Stimulated activated CD4-positive, alpha-beta T cell treated with anti-CD3 and anti-CD28 coated beads, TNF-alpha, amount 100 ng/mL, for 24 hours (primary cell): ENCODE measurements at regions not wholly inside any gene's neighbourhood (a gene's known extent, or its start where the extent isn't known, plus 50 kb on each side); places are given as distances from the start of the nearest gene placed in this dataset.
A peak's percentile ranks its signal among the peaks of the same experiment; 100 is the strongest.

Experiments
- DNase-seq, 3 experiments: peaks; one replicate each; pipeline ENCODE4 v3.0.0-alpha.2; 2020; ENCODE audit warnings: low read depth in 3 of 3

DNA sequence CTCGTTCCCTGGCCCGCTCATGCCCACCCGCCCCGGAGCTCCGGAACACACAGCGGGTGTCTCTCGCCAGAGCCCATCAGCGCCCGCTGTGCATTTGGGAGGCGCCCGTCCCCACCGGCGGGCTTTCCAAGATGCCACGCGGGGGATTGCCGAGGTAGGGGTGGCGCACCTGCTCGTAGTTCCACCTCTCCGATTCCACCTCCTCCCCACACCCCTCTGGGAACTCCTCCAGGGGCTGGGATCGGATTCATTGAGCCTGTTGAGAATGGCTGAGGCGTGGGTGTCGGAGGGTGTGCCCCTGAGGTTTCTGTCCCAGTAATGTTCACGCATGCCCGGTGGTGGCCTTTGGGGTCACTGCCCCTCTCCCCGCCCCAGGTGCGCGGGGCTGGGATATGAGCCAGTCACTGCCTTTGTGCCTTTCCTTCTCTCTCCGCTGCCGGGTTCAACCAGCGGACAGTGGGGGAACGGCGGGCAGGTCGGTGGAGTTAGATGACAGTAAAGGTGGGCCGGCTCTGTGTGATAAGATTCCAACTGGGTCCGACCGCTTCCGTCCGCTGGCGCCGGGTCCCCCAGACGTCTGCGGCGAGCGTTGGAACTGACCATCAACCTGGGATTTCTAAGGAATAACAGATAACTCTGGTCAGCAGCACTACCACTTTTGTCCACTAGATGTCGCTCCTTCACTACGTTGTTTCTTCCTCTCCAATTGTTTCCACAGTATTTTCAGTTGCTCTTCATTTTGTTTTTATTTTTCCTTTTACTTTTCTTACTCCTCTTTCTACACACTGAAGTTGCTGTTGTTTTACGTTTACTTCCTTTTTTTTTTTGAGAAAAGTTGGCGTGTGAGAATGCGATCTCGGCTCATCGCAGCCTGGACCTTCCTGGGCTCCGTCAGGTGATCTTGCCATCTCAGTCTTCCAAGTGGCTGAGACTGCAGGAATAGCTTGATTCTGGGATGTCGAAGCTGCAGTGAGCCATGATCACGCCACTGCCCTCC, 178.1 kb upstream of the ALG10B start:
- DNase-seq: peak; percentile 40 to 55 (median 46)

DNA sequence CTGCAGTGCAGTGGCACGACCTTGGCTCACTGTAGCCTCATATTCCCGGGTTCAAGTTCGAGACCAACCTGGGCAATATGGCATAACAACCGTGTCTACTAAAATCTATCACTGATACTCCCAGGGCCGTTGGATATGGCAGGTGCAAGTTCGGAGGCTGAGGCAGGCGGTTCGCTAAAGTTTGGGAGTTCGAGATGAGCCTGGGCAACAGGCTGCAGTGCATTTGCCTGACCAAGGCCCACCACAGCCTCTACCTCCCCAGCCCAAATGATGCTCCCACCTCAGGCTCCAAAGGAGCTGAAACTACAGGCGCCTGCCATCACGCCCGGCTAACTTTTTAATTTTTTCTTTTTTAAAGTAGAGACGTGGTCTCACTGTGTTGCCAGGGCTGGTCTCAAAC, 177.1 kb upstream of the ALG10B start:
- DNase-seq: no peak

DNA sequence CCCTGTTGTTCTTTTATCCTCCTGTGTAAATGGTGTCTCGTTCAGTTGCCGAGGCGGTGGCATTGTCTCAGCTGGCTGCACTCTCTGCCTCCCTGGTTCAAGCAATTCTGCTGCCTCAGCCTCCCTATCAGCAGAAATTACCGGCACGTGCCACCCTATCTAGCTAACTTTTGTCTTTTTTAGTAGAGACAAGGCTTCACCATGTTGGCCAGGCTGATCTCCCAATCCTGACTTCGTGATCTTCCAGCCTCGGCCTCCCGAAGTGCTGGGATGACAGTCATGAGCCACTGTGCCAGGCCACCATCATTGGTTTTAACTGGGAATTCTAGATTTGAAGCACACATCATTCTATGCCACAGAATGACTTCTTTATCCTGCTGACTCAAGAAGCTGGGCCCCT, 175.3 kb upstream of the ALG10B start:
- no peak for DNase-seq

DNA sequence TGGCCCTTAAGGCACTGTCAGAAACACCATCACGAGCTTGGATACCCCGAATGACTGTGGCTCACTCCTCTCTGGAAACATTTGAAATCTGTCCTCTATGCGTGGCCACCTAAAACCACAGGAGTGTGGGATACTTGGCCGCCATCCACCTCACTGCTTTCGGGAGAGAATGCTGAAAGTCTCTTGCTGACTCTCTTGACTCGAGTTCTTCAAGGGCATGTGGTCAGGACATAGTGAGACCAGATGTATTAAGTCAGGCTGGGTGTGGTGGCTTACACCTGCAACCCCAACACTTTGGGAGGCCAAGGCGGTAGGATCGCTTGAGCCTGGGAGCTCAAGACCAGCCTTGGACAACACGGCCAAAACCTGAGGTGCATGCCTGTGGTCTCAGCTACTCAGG, 174.7 kb upstream of the ALG10B start:
- DNase-seq: no peak

DNA sequence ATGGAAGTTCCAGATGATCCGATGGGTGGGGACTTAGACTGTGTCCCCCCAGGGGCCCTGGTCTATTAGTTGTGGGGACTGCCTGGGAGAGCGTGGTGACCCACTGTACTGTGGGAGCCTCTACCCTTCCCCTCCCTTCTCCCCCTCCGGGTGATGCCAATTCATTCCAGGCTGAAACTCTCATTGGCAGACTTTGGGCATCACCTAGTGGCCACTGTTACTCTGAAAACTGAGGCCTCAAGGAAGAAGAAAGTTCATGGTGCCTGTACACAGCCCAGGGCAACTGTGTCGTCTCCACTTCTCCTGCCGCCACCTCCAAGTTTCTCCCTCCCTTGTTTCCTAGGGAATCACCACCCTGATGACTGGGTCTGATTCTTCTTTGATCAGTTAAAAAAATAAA, 173.6 kb upstream of the ALG10B start:
- no peak for DNase-seq

DNA sequence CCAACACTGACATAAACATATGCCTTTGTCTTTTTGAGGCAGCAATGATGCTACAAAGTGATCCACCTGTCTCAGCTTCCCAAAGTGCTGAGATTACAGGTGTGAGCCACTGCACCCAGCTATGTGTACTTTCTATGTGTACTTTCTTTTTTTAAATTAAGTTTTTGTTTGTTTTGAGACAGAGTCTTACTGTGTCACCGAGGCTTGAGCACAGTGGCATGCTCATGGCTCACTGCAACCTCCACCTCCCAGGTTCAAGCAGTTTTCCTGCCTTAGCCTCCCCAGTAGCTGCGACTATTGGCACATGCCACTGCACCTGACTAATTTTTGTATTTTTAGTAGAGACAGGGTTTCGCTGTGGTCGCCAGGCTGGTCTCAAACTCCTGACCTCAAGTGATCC, 172.5 kb upstream of the ALG10B start:
- DNase-seq: no peak

DNA sequence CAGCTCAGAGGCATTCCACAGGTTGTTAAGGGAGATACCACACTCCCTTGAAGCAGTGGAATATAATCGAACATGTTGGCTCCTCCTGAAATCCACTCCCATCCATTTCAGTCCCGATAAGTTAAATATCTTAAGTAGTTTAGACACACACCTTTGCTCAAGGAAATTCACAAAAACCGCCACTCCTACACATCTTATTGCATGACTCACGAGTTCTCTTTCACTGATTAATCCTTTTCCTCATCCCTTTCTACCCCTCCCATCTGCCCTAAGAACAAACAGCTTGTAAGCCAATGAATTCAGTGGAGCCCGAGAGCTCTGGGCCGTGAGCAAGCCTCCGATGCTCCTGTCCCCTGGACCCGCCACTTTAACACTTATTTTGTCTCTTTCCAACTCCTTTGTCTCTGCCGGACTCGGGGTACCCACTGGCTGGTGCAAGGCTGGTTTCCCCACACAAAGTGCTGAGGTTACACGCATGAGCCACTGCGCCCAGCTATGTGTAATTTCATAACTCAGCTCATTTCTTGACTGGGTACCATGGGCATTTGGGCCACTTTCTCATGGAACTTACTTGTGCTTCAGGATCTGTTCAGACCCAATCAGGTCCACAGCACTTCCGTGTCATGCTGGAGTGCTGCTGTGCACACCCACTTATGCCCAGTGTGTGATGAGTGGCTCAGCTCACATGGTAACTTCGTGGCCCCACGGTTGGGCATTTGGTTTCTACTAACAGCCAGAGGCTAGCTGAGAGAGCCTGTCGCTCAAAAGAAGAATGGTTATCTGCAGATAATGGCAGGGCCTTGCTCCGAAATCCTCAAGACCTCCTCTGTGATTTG, 171.8 kb upstream of the ALG10B start:
- DNase-seq: no peak

DNA sequence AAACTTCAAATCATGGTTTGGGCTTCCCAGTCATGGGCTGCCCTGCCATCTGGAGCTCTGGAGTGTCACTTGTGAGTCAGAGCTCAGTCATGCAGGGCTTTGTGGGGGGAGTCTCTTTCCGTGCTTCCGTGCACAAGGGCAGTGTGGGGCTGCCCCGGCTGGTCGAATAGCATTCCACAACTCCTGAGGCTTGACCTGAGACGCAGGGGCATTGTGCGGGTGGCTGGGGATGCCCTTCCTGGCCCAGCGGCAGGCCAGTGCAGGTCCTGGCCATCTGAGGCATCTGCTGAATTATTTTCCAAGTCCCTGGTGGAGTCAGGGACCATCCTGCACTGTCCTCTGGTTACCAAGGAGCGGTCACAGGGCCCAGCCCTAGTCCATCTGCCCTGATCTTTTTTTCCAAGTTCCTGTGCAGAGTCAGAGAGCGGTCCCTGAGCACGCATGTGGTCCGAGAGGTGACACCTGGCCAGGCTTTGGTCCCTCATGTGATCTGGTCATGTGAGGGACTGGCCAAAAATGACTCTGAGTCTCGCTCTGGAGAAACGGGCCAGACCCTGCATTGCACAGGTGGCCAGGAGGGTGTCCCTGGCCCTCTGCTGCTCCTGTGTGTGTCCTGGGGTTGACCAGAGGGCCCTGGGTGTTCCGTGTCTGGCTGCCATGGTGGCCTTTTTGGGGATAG, 167.0 kb upstream of the ALG10B start:
- no peak for DNase-seq

DNA sequence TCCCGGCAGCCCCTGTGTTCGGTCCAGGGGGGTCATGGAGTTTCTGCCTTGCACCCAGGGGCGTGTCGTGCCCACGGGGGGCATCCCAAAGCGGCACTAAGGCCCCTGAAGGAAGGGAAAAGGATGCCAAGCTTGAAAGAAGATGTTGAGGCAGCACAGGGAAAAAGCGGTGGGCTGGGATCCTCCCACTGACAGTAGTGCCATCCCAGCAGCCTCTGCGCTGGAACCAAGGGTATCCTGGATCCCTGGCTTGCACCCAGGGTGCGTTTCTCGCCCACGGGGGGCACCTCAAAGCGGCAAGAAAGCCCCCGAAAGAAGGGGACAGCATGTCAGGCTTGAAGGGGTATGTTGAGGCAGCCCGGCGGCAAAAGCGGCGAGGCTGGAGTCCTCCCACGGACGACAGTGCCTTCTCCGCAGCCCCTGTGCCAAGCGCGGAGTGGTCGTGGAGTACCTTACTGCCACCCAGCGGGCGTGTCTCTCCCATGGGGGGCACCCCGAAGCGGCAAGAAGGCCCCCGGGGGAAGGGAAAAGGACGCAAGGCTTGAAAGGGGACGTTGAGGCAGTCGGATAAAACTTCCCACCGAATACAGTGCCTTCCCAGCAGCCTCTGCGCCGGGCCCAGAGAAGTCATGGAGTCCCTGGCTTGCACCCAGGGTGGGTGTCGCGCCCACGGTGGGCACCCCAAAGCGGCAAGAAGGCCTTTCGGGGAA, 164.4 kb upstream of the ALG10B start:
- no peak for DNase-seq

DNA sequence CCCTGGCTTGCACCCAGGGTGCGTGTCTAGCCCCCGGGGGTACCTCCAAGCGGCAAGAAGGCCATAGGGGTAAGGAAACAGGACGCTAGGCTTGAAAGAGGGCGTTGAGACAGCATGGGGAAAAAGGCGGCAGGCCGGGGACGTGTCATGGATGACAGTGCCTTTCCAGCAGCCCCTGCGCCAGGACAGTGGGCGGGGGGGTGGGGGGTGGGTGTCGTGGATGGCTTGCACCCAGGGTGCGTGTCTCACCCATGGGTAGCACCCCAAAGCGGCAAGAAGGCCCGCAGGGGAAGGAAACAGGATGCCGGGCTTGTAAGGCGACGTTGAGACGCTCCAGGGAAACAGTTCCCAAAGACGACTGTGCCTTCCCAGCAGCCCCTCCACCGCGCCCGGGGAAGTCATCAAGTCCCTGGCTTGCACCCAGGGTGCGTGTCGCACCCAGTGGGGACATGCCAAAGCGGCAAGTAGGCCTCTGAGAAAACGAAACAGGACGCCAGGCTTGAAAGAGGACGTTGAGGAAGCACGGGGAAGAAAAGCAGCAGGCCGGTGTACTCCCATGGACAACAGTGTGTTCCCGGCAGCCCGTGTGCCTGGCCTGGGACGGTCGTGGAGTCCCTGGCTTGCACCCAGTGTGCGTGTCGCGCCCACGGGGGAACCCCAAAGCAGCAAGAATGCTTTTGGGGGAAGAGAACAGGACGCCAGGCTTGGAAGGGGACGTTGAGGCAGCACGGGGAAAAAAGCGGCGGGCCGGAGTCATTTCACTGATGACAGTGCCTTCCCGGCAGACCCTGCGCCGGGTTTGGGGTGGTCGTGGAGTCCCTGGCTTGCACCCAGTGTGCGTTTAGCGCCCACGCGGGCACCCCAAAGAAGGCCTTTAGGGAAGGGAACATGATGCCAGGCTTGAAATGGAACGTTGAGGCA, 163.5 kb upstream of the ALG10B start:
- DNase-seq: no peak

DNA sequence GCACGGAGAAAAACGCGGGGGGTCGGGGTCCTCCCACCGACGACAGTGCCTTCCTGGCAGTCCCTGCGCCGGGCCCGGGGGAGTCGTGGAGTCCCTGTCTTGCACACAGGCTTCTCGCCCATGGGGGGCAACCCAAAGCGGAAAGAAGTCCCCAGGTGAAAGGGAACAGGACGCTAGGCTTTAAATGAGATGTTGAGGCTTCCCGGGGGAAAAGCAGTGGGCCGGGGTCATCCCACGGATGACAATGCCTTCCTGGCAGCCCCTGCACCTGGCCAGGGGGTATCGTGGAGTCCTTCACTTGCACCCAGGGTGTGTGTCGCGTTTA, 162.9 kb upstream of the ALG10B start:
- DNase-seq: no peak

DNA sequence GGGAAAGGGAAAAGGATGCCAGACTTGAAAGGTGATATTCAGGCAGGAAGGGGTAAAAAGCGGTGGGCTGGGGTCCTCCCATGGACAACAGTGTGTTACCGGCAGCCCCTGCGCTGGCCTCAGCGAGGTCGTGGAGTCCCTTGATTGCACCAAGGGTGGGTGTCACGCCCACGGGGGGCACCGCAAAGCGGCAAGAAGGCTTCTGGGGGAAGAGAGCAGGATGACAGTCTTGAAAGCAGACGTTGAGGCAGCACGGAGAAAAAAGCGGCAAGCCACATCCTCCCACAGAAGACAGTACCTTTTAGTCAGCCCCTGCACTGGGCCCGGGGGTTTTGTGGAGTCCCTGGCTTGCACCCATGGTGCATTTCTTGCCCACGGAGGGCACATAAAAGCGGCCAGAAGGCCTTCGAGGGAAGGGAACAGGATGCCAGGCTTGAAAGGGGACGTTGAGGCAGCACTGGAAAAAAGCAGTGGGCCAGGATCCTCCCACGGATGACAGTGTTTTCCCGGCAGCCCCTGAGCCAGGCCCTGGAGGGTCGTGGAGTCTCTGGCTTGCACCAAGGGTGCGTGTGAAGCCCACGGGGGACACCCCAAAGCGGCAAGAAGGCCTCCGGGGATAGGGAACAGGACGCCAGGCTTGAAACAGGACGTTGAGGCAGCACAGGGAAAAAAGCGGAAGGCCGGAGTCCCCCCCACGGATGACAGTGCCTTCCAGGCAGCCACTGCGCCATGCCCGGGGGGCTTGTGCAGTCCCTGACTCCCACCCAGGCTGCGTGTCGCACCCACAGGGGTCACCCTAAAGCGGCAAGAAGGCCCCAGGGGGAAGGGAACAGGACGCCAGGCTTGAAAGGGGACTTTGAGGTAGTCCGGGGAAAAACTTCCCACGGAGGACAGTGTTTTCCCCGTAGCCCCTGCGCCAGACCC, 162.2 kb upstream of the ALG10B start:
- DNase-seq: no peak

DNA sequence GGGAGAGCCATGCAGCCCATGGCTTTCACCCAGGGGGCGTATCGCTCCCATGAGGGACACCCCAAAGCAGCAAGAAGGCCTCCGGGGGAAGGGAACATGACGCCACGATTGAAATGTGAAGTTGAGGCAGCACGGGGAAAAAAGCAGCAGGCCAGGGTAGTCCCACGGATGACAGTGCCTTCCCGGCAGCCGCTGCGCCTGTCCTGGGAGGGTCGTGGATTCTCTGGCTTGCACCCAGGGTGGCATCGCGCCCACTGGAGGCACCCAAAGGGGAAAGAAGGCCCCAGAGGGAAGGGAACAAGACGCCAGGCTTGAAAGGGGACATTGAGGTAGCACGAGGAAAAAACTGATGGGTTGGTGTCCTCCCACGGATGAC, 161.6 kb upstream of the ALG10B start:
- DNase-seq: no peak

DNA sequence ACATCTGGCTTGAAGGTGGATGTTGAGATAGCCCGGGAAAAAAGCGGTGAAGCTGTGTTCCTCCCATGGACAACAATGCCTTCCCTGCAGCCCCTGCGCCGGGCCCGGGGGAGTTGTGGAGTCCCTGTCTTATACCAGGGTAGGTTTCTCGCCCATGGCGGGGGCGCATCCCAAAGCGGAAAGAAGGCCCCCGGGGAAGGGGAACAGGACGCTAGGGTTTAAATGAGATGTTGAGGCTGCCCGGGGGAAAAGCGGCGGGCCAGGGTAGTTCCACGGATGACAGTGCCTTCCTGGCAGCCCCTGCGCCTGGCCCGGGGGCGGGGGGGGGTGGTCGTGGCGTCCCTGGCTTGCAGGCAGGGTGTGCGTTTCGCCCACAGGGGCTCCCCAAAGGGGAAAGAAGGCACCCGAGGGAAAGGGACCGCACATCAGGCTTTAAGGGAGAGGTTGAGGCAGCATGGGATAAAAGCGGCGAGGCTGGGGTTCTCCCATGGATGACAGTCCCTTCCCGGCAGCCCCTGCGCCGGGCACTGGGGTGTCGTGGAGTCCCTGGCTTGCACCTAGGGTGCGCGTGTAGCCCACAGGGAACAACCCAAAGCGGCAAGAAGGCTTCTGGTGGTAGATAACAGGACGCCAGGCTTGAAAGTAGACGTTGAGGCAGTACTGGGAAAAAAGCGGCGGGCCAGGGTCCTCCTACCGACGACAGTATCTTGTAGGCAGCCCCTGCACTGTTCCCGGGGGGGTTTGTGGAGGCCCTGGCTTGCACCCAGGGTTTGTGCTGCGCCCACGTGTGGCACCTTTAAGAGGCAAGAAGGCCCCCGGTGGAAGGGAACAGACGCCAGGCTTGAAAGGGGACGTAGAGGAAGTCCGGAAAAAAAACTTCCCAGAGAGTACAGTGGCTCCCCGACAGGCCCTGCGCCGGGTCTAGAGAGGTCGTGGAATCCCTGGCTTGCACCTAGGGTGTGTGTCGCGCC, 160.8 kb upstream of the ALG10B start:
- no peak for DNase-seq

DNA sequence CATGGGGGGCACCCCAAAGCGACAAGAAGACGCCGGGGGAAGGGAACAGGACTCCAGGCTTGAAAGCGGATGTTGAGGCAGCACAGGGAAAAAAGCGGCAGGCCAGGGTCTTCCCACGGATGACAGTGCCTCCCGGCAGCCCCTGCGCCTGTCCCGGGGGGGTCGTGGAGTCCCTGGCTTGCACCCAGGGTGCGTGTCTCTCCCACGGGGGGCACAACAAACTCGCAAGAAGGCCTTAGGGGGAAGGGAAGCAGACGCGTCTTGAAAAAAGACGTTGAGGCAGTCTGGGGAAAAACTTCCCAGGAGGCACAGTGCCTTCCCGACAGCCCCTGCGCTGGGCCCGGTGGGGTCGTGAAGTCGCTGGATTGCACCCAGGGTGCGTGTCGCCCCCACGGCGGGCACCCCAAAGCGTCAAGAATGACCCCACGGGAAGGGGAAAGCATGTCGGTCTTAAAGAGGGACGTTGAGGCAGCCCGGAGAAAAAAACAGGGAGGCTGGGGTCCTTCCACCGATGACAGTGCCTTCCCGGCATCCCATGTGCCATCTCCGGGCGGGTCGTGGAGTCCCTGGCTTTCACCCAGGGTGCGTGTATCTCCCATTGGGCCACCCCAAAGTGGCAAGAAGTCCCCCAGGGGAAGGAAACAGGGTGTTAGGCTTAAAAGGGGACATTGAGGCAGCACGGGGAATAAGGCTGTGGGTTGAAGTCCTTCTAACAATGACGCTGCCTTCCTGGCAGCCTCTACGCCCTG, 159.9 kb upstream of the ALG10B start:
- no peak for DNase-seq

DNA sequence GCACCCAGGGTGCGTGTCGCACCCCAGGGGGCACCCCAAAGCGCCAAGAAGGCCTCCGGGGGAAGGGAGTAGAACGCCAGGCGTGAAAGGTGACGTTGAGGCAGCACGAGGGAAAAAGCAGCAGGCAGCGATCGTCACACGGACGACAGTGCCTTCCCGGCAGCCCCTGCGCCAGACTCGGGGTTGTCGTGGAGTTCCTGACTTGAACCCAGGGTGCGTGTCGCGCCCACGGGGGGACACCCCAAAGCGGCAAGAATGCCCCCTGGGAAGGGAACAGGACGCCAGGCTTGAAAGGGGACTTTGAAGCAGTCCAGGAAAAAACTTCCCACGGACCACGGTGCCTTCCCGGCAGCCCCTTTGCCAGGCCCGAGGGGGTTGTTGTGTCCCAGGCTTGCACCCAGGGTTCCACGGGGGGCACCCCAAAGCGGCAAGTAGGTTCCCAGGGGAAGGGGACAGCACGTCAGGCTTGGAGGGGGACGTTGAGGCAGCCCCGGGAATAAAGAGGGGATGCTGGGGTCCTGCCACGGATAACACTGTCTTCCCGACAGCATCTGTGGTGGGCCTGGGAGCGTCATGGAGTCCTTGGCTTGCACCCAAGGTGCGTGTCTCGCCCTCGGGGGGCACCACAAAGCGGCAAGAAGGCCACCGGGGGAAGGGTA, 159.2 kb upstream of the ALG10B start:
- no peak for DNase-seq

DNA sequence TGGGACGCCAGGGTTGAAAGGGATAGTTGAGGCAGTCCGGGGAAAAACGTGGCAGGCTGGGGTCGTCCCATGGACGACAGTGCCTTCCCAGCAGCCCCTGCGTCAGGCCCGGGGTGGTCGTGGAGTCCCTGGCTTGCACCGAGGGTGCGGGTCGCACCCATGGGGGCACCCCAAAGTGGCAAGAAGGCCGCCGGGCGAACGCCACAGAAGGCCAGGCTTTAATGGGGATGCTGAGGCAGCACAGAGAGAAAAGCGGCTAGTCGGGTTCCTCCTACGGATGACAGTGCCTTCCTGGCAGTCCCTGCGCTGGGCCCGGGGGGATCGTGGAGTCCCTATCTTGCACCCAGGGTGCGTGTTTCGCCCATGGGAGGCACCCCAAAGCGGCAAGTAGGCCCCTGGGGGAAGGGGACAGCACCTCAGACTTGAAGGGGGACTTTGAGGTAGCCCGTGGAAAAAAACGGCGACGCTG, 158.6 kb upstream of the ALG10B start:
- DNase-seq: no peak
